ENCODE measurements at regions not wholly inside any gene's neighbourhood (a gene's known extent, or its start where the extent isn't known, plus 50 kb on each side); places are given as distances from the start of the nearest gene placed in this dataset.

GRCh38 chr22:49453771-49454170 is 373.9 kb downstream of the BRD1 start:
- no peak for TF ChIP-seq CTCF (IDR thresholded peaks at IDR 0.05)
- no peak for TF ChIP-seq POLR2AphosphoS5 (IDR thresholded peaks at IDR 0.05; ENCODE audit: low read depth, low read length)
- no peak for TF ChIP-seq SIN3A (IDR thresholded peaks at IDR 0.05; ENCODE audit: borderline replicate concordance, insufficient read depth, low read depth, low read length)
- no peak for TF ChIP-seq REST (IDR thresholded peaks at IDR 0.05; ENCODE audit: insufficient read depth in 1 of 2, low read depth in 2 of 2, low read length in 1 of 2)
- no peak for TF ChIP-seq TCF7L2 (IDR thresholded peaks at IDR 0.05; ENCODE audit: low read depth, low read length)

Data from Panc1 (cell line).